ENCODE measurements at regions not wholly inside any gene's neighbourhood (a gene's known extent, or its start where the extent isn't known, plus 50 kb on each side); places are given as distances from the start of the nearest gene placed in this dataset.

GRCh38 chr9:87322840-87323635 is 174.6 kb upstream of the DAPK1 start:
- Histone ChIP-seq H3K4me2 (ENCODE audit: low read length) (no peak overlapping the region), H3K27me3 (ENCODE audit: insufficient read depth, low read length) (peaks cover 5% of the 10 kb centered on the region; the same call in 1 of the 2 replicates), H3K27ac (ENCODE audit: low read depth, low read length) (no peak overlapping the region), H3K79me2 (ENCODE audit: insufficient read depth, low read length) (no peaks in the 10 kb centered on the region), H4K20me1 (ENCODE audit: insufficient read depth) (no peaks in the 10 kb centered on the region), H3K9ac (ENCODE audit: low read length) (no peak overlapping the region), H3K36me3 (ENCODE audit: control insufficient read depth in 1 of 2, insufficient read depth in 2 of 2, low read length in 2 of 2) (no peaks in the 10 kb centered on the region), H3K4me1 (ENCODE audit: control insufficient read depth in 1 of 2, insufficient read depth in 2 of 2, low read length in 2 of 2) (no peaks in the 10 kb centered on the region), H3K4me3 (replicated peaks in 1 of 2; ENCODE audit: low read depth in 1 of 2, low read length in 2 of 2) (no peak overlapping the region), H2AFZ (ENCODE audit: low read depth, low read length, poor library complexity, severe bottlenecking) (no peak overlapping the region), H3K9me2 (ENCODE audit: insufficient read depth) (no peaks in the 10 kb centered on the region), H3K9me3 (ENCODE audit: control insufficient read depth in 1 of 2, insufficient read depth in 1 of 2, low read depth in 1 of 2, low read length in 2 of 2) (no peaks in the 10 kb centered on the region)
- TF ChIP-seq EZH2phosphoT487 (IDR thresholded peaks at IDR 0.05; ENCODE audit: borderline replicate concordance), result no peak
- no peak for TF ChIP-seq ZFX (IDR thresholded peaks at IDR 0.05)
- no peak for TF ChIP-seq FOSL1 (IDR thresholded peaks at IDR 0.05; ENCODE audit: low read depth)
- no peak for TF ChIP-seq SIN3A (IDR thresholded peaks at IDR 0.05; ENCODE audit: low read depth)
- no peak for TF ChIP-seq ELF1 (IDR thresholded peaks at IDR 0.05; ENCODE audit: borderline replicate concordance, low read depth)
- TF ChIP-seq YY1 (IDR thresholded peaks at IDR 0.05; ENCODE audit: extremely low read depth, insufficient replicate concordance, low read depth, low read length), result no peak
- TF ChIP-seq SP1 (IDR thresholded peaks at IDR 0.05; ENCODE audit: low read depth), result no peak
- no peak for TF ChIP-seq ZNF274 (IDR thresholded peaks at IDR 0.05; ENCODE audit: low read depth, low read length)
- TF ChIP-seq CBX3 (IDR thresholded peaks at IDR 0.05; ENCODE audit: low read depth), result no peak
- TF ChIP-seq MAX (IDR thresholded peaks at IDR 0.05), result no peak
- TF ChIP-seq JUND (IDR thresholded peaks at IDR 0.05), result no peak
- no peak for TF ChIP-seq RAD21 (IDR thresholded peaks at IDR 0.05; ENCODE audit: low read depth)
- no peak for TF ChIP-seq ATF3 (IDR thresholded peaks at IDR 0.05)
- CTCF ChIA-PET, result interaction anchor here (0.7 to 2.1 kb wide), 4 partner anchors 223 to 889 kb away, joined by 3 to 5 read pairs (median 4); no protein-coding TSS in a partner anchor
- no peak for ATAC-seq
- no peak for DNase-seq (ENCODE audit: low read depth, low spot score)
- POLR2A ChIA-PET, result no interaction called here
- no TSS peak for BruUV-seq (replicated peaks)
- intact Hi-C loops (cut with micrococcal nuclease), result loop anchor here (5.0 to 10.0 kb wide), 4 partner anchors 208 to 1498 kb away; no protein-coding TSS in a partner anchor
- RAD21 ChIA-PET (ENCODE audit: low non-redundant PET in 1 of 2, low total read pairs in 2 of 2, uncharacterized antibody in 2 of 2, unreplicated experiment in 2 of 2), result no interaction called here

Data from HCT116 (cell line).